SK-N-SH treated with all-trans-retinoic acid at 6 μM for 48 hours (cell line): ENCODE measurements at regions not wholly inside any gene's neighbourhood (a gene's known extent, or its start where the extent isn't known, plus 50 kb on each side); places are given as distances from the start of the nearest gene placed in this dataset.

ENCODE experiments used
- CSDC2 ChIP-seq: fragments of 250-450 bp; sonication (Bioruptor Pico); IDR thresholded peaks from 2 replicates; pipeline ENCODE4 v1.5.0; 2020; ENCODE audit warnings: mild to moderate bottlenecking, moderate library complexity
- PATZ1 ChIP-seq: fragments of 250-450 bp; sonication (Bioruptor Pico); IDR thresholded peaks from 2 replicates; pipeline ENCODE4 v1.8.0; 2020; ENCODE audit warnings: mild to moderate bottlenecking, moderate library complexity, borderline replicate concordance
- RARB ChIP-seq: fragments of 250-450 bp; sonication (Bioruptor Pico); IDR thresholded peaks from 2 replicates; pipeline ENCODE4 v1.8.0; 2021; ENCODE audit warnings: mild to moderate bottlenecking, moderate library complexity

DNA sequence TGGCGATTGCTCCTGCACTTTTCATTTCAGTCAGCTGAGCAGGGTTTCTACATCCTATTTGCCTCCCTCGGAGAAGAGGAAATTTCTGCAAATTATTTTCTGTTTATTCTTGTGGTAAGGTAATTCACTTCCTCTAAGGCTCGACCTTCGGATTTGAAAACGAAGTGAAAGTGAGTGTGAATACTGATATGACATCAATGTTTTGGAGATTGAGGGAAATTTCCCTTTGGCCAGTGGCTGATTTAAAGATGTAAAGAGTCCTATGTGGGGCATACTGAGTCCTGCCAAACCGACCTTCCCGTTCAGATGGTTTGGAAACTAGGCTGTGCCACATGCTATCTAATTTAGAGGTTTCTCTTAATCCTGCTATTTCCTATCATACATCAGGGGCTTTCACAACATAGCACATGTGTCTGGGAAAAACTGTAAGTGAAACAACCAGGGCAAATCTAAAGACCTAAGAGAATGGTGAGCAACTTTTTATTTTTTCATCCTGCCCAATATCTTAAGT is 112.3 kb downstream of the POSTN start:
- TF ChIP-seq CSDC2 (CRISPR knock-in tag) (no peak), RARB (CRISPR knock-in tag) (no peak), PATZ1 (no peak)
